Kidney glomerular epithelial cell (primary cell): ENCODE measurements at regions not wholly inside any gene's neighbourhood (a gene's known extent, or its start where the extent isn't known, plus 50 kb on each side); places are given as distances from the start of the nearest gene placed in this dataset.
"Not testable (repeated sequence)": the region's sequence is repeated elsewhere in the genome, so short reads cannot be mapped to it uniquely, and the experiment has no call there.

Experiments used
- DNase-seq: peaks from one replicate; lab custom pipeline; 2025; lab: John Stamatoyannopoulos, UW

DNA sequence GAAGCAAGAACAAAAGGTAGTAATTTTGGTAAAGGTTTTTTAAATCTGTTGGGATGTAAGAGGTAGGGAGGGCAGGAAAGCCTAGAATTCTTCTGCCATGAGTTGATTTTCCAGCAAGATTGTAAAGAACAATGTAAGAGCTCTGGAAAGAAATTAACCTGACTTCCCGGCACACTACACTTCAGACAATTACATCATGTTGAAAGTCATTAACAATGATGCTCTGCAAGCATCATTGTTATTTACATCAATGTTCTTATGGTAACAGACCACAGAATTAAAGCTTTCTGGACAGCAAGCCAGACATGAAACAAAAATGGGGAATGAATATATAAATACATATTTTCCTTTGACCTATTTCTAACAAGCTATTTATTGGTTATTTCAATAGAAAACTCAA, 342.2 kb downstream of the CEP170 start:
- DNase-seq = not testable (repeated sequence)

DNA sequence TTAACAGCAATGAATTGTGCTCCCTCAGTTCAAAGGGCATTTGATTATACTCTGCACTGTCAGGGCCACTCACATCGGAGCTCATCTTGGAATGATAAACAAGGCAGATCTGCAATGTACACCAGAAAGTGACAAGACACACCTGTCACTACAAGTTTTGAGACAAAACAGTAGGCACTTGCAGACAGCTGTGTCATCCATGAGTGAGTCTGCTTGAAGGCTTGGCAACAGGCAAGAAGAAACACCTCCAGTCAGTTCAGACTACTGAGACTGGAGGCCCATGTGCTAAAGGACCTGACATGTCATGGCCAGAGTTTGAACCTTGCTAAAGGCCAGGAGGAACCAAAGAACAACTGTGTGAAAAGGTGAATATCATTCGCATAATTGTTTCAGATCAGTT, 354.5 kb downstream of the CEP170 start:
- DNase-seq = not testable (repeated sequence)

DNA sequence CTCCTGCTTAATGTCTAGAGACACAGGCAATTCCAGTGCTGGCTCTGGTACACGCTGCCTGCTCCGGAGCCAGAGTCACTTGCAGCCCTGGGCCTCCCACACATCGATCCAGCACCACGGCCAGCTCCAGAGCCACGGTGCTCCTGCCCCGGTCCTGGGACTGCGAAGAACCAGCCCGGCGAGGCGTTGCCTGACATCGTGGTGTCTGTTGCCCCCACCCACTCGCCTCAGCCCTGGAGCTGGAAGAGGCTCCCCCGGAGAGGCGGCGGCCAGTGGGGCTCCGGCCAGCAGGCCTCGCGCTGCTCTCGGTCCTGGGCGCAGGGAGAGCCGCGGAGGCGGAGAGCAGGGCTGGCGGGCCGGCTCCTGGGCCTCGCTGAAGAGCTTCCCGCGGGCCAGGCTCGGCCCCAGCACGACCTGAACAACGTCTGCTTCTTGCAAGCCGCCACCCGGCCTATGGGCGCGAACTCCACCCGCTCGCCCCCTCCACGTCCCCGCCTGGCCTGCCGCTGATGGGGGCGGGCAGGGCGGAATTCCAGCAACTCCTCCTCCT, 364.8 kb downstream of the CEP170 start:
- peak; percentile 1 for DNase-seq

DNA sequence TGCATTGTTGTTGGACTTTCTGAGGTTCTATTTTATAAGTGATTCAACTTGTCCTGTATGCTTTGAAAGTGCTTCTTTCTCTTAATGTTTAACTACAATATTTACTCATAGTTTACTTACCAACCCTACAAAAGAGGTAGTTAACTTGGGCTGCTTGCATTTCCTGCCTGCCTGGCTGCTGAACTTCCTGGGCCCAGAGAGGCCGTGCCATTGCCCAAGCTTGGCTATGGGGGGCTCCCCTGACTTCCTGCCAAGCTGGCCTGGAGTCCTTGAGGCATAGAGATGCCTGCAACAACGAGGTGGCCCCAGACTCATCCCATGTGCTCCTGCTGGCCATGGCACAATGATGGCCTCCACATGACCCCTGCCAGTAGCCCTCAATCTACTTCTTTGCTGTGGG, 361.6 kb upstream of the PLD5 start:
- DNase-seq = no peak

DNA sequence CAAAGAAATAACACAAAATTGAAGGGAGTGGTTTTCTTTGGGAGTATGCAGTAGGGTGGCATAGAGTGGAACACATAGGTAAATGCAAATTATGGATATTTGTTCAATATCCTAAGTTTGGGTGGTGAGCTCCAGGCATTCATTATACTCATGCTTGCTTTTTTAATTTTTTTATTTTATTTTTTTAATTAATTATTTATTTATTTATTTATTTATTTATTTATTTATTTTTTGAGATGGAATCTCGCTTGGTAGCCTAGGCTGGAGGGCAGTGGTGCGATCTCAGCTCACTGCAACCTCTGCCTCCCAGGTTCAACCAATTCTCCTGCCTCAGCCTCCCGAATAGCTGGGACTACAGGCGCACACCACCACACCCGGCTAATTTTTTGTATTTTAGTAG, 355.5 kb upstream of the PLD5 start:
- DNase-seq = not testable (repeated sequence)

DNA sequence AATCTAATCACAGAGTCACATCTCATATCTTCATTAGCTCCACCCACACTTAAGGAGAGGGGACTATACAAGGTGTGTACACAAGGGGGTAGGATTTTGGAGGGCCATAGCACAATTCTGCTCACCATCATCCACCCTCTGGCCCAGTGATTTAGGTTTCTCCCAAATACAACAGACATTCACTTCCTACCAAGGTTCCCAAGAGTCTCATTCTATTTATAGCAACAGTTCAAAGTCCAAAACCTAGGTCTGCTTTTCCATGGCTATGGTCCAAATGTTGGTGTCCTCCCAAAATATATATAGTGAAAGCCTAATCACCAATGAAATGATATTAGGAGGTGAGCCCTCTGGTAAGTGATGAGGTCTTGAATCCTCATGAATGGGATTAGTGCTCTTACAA, 353.2 kb upstream of the PLD5 start:
- no peak for DNase-seq

DNA sequence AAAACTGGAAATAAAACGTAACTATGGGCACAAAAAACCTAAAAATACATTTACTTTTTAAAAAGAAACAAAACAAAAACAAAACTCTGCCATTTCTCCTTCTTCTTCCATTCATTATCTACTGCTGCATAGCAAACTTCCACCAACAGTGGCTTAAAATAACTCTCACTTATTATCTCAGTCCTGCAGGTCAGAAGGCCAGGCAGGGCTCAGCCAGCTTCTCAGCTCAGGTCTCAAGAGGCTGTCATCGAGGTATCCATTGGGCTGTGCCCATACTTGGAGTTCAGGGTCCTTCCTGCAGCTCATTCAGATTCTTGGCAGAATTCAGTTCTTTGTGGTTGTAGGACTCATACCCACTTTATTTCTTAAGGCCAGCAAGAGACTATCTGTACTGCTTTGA, 352.7 kb upstream of the PLD5 start:
- DNase-seq = no peak

DNA sequence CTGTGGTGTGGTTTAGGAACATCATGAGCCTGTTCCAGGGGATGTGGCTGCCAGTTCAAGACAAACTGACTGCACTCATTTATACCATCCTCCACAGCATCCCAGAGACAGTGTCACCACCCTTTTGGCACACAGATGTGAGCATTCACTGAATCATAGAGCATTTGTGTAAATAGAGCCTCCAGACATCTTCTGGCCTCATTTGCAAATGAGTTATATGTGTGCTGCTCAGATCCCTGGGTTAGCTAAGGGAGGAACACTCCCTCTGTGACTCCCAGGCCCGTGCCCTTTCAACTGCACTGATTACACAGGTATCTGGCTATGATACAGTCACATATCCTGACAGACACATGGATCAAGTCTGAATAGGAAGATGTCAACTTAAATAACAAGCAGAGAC, 351.5 kb upstream of the PLD5 start:
- DNase-seq = no peak

DNA sequence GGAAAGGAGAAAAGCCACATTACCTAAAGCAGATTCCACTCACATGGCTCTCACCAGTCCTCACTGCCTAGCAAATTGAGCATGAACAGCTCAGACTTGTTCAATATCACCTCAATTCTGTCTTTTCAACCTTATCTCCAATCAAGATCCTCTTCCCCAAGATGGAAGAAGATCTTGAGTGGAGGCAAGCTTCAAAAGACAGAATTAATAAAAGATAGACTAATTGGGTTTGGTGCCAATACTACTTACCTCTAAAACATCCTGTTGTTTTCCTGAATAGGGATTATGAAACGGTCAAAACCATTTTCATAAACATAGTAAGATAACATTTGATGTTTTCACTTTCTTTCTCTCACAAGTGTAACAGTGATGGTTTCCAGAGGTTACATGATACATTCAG, 349.2 kb upstream of the PLD5 start:
- DNase-seq = no peak

DNA sequence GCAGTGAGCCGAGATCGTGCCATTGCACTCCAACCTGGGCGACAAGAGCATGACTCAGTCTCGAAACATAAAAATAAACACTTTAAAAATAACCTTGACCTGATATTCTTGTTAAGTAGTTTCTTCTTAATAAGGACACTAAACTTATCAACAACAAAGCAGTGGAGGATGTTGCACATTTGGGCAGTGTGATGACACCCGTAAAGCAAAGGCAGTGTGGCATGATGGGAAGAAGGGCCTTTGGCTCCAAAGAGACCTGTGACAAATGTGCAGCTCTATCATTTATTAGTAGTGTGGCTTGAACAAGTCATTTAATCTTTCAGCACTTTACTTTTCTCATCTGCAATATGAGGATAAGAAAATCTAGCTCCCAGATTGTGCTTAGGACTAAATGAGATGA, 348.0 kb upstream of the PLD5 start:
- DNase-seq = no peak

DNA sequence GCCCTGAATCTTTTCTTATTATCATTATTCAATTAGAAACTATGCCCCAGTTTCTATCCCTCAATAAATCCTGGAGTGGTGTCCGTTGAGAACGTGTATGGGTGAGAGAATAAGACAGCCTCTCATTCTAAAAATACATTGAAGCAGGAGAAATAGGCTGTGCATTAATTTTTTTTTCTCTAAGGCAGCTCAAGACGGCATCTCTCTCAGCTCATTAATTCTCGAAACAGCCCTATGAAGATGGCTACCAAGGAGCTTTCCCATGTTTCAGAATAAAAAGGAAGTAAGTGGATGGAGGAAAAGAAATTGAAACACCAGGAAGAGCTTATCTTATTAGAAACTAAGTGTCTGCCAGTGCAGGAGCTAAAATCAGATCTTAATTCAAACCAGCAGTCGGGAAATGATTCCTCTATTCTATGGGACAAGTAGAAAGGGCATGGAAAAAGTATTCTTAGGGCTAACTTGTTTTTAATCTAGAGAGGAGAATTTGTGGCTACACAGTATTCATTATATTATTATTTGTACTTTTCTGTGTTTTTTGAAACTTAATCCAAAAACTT, 347.1 kb upstream of the PLD5 start:
- no peak for DNase-seq

DNA sequence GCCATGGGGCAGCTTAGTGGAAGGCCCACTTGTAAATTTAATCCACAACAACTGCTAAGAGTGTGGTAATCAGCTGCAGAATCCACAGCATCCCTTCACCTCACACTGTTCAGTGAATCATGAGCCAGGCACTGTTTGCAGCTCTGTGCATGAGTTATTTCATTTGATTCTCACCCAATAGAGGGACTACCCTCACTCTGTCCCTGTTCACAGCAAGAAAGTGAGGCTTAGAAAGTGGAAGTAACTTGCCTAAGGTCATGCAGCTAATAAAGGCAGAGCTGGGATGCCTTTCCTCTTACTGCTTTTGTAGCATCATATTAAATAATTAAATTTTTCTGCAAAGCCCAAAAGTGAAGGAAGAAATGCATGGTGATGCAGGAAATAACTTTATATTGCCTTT, 346.5 kb upstream of the PLD5 start:
- DNase-seq = no peak

DNA sequence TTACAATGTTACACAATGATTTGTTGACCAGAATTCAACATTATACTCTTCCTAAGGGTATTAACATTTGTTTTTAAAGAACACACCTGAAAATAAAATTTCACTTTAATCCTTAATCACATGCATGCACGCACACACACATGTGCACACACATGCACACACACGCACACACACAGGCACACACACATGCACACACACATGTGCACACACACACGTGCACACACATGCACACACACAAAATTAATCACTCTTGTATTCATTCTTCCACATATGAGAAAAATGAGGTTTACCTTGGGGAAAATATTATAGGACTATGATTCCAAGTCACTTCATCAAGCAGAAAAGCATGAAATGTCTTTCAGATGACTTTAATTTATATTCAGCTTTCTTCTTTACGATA, 331.8 kb upstream of the PLD5 start:
- no peak for DNase-seq

DNA sequence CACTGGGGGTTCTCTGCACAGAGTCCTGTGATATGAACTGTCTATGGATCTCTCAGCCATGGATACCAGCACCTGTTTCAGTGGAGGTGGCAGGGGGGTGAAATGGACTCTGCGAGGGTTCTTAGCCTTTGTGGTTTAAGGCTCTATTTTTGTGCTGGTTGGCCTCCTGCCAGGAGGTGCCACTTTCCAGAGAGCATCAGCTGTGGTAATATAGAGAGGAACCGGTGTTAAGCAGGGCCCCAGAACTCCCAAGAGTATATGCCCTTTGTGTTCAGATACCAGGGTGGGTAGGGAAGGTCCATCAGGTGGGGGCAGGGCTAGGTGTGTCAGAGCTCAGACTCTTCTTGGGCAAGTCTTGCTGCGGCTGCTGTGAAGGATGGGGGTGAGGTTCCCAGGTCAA, 330.0 kb upstream of the PLD5 start:
- DNase-seq = no peak

DNA sequence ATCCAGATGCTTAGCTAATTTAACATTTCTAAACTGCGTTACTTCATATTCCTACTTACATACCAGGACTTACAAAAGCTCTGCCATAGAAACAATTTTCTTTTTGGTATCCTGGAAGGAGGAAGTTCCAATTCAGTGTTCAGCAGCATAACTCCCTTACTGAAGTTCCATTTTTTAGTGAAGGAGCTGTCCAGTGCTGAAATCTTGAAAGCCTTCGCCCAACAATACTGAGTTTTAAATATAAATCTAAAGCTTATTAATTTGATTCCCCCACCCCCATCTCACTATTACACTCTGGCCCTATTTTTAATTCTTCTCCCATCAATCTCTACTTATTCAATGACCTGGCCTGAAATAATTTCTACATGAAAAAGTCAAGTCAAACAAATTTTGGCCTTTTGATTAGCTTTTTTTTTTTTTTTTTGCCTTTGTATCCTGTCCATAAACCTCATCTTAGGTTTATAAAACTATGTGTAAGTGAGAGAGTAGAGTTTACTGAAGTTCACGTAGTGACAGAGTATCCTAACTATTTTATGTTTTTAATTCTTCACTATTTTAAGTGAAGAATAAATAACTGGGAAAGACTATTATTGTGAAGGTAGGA, 323.0 kb upstream of the PLD5 start:
- DNase-seq = no peak

DNA sequence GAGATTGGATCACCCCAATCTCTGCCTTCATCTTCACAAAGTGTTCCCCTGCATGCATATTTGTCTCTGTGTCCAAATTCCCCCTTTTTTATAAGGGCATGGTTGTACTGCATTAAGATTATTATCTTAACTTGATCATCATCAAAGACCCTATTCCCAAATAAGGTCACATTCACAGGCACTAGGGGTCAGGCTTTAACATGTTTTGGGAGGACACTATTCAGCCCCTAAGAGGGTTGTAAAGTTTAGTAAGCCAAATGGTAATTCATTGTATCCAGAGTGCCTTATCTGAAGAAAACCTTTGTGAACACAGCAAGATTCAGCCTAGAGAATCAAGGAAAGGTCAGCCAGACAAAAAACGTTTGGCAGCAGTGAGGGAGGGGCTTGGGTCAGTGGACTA, 317.6 kb upstream of the PLD5 start:
- DNase-seq = no peak

DNA sequence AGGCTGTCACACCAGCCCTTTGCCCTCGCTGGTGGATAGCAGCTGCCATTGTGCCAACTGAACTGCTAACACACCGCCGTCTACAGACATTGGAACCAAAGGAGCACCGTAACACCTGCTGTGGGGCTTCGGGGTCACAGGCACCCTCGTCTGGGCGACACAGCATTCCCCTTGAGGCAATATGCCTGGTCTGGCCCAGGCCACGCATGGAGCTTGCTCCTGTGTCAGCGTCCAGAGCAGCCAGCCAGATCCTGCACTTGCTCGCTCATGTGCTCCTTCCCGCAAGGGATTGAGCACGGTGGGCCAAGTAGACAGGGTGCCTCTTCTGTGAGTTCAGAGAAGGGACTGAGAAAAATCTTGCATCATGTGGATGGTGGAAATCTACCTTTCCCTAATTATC, 314.6 kb upstream of the PLD5 start:
- no peak for DNase-seq

DNA sequence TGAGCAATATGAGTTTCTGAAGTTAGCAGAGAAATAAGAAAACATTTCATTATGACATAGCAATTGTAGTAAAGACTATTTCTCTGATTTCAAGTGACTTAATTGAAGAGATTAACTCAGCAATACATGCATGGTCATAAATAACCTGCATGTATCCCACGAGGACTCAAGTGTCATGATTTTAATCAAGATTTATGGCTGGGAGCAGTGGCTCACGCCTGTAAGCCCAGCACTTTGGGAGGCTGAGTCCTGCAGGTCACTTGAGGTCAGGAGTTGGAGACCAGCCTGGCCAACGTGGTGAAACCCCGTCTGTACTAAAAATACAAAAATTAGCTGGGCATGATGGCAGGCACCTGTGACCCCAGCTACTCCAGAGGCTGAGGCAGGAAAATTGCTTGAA, 311.9 kb upstream of the PLD5 start:
- DNase-seq = no peak

DNA sequence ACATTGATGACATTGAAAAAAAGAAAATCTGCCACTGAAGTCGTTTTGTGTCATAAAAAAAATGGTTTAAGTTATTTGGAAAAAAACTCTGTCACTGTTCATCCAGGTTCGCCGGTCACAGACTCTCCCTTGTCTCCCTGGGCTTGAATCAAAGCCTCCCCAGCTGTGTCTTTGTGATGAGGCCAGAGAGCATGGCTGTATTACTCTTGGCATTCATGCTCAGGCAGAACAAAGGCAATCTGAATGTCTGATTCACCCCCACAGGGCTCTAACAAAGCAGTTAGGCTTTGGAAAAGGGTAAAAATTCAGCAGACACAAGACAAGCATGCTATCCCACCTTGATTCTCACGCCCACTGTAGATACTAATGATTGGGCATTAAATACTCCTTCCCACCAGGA, 304.3 kb upstream of the PLD5 start:
- DNase-seq = no peak

DNA sequence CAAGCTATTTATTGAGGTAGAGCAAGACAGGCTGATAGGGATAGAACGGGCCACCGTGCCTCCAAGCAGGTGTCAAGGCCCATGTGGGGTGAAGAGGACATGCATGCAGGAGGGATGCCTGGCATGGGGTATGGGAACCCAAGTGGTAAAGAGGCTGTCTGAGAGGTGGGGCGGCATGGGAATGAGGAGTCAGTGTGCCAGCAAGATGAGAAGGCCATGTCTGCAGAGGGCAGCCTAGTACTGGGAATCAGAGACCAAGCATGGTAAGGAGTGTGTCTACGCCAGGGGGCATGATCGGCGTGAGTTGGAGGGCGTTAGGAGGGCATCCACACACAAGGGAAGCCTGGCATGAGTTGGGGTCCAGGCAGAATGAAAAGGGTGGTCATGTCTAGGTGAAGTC, 303.7 kb upstream of the PLD5 start:
- no peak for DNase-seq

DNA sequence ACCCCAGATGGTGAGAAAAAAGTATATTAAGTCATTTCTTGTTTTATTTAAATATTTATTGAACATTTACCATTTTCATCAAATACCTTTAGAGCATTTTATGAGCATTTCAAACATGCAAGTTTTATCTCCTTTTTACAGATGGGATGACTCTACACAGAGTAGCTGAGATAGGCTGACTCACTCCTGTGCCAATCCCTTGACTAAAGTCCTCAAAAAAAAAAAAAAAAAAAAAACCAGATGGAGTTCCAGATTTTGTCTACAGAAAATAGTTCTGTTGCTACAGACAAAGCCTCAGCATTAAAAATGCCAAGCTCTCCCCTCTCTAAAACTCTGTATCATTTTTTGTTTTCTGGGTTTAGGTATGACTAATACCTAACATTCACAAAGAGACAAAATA, 303.0 kb upstream of the PLD5 start:
- DNase-seq = no peak

DNA sequence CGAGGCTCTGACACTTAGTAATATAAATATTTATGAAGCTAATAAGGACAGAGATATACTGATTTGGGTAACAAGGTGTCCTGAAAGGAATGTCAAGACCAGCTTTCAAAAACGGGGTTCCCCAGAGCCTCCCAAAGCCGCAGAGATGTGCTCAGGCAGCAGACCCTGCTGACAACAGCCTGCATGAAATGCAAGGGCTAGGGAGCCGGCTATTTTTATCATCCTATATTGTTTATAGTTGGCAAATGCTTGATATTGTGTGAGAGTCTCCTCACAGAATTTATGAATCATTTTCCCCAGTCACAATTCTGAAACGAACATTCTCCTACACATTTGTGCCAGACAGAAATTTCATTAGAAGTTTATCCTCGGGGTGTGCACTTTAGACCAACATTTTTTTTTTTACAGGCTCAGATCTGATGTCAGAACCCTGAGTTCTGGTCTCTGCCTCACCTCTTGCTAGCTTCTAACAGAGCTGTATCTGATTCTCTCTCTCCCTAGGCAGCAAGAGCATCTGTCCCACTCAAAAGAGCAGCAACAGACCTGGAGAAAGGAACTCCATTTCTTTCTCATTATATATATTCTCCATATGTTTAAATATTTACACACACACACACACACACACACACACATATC, 302.3 kb upstream of the PLD5 start:
- DNase-seq = no peak

DNA sequence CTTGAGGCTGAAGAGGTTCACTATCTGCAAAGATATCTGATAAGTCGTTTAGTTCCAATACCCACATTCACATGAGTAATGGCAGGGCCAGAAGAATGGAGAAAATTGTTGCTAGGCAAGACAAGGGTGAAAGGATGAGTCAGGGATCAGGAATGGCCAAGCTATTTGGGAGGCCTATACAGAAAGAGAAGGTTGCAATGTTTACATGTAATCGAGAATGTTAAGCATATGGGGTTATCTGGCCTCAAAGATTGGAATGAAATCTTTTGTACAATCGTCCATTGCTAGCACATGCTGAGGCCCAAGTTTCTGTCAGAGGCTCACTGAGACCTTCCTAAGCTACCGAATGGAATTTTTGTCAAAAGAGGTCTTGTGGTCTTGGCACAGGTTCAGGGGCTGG, 299.9 kb upstream of the PLD5 start:
- DNase-seq = no peak
